Right atrium auricular region (tissue), 2 donors: ENCODE measurements at regions not wholly inside any gene's neighbourhood (a gene's known extent, or its start where the extent isn't known, plus 50 kb on each side); places are given as distances from the start of the nearest gene placed in this dataset.

Experiments used
- DNase-seq: peaks from one replicate; pipeline ENCODE4 v3.0.0-alpha.2; 2019; ENCODE audit warnings: low spot score
- H3K27ac ChIP-seq, 2 donors: fragments of 200-600 bp; sonication (generic); 1 replicate in 1 of 2; 2 replicates in 1 of 2; pipeline ENCODE4 v1.5.1; 2016 to 2019
- H3K27me3 ChIP-seq, 2 donors: fragments of 200-600 bp; sonication (generic); one replicate each; pipeline versions ENCODE4 v1.5.1 to v1.6.0; 2017 to 2019
- H3K36me3 ChIP-seq: fragments of 200-600 bp; sonication (generic); one replicate; pipeline ENCODE4 v1.5.1; 2016
- H3K4me1 ChIP-seq, 2 donors: fragments of 200-600 bp; sonication (generic); one replicate each; pipeline versions ENCODE4 v1.5.1 to v1.6.0; 2017 to 2019
- H3K4me3 ChIP-seq, 2 donors: fragments of 200-600 bp; sonication (generic); 1 replicate in 1 of 2; 2 replicates in 1 of 2; pipeline ENCODE4 v1.5.1; 2017 to 2019; ENCODE audit warnings: mild to moderate bottlenecking in 1 of 2, moderate library complexity in 1 of 2
- H3K9me3 ChIP-seq, 2 donors: fragments of 200-600 bp; sonication (generic); one replicate each; pipeline ENCODE4 v1.5.1; 2019
- TF ChIP-seq, protein P1 (sequence below), 2 donors: fragments of 200-600 bp; sonication (generic); IDR thresholded peaks; one replicate each; pipeline ENCODE4 v1.5.1; 2019; ENCODE audit warnings: antibody characterized with exemption in 2 of 2

DNA sequence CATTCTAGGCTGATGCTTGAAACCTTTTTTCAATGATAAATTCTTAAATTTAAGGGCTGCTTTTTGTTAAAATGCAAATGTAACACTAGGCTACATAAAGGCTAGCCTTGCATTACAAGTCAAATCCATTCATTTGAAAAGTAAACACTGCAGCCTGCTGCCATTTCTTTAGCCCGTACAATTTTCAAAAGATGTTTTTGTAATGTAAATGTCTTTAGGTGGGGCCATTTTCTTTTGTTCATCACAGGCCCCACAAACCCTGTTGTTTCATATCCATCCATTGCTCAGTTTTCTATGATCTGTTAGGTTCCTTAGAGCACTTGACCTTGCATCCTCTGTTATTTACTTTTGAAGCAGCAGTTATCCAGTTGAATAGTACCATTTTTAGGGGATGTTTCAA lies 296.2 kb upstream of the AMOT start:
- no peaks in the 10 kb centered on the region for H3K27me3 ChIP-seq
- DNase-seq = no peak
- TF ChIP-seq, protein P1, sequence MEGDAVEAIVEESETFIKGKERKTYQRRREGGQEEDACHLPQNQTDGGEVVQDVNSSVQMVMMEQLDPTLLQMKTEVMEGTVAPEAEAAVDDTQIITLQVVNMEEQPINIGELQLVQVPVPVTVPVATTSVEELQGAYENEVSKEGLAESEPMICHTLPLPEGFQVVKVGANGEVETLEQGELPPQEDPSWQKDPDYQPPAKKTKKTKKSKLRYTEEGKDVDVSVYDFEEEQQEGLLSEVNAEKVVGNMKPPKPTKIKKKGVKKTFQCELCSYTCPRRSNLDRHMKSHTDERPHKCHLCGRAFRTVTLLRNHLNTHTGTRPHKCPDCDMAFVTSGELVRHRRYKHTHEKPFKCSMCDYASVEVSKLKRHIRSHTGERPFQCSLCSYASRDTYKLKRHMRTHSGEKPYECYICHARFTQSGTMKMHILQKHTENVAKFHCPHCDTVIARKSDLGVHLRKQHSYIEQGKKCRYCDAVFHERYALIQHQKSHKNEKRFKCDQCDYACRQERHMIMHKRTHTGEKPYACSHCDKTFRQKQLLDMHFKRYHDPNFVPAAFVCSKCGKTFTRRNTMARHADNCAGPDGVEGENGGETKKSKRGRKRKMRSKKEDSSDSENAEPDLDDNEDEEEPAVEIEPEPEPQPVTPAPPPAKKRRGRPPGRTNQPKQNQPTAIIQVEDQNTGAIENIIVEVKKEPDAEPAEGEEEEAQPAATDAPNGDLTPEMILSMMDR (IDR thresholded peaks at IDR 0.05) = no peak
- H3K4me3 ChIP-seq = no peak overlapping the region
- no peaks in the 10 kb centered on the region for H3K36me3 ChIP-seq
- H3K4me1 ChIP-seq = no peaks in the 10 kb centered on the region
- H3K9me3 ChIP-seq = no peaks in the 10 kb centered on the region
- H3K27ac ChIP-seq = no peak overlapping the region

DNA sequence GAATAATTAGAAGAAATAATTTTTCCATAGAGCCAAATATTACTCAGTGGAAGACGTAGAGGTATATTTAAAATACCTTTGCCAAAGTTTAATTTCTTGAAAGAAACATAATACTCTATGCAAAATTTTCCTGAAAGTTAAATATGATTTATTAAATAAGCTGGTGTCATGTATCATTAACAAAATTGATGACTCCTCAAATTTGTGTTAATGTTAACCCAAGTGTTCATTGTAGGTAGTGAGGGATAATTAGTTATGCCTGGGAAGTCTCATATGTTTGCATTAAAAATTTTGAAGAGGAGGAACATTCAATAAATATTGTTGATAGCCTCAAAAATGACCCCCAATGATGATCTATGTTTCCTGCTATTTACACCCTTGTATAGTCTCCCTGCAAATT lies 292.7 kb upstream of the AMOT start:
- H3K4me1 ChIP-seq = no peaks in the 10 kb centered on the region
- no peak for DNase-seq
- no peaks in the 10 kb centered on the region for H3K36me3 ChIP-seq
- H3K27ac ChIP-seq = no peak overlapping the region
- no peaks in the 10 kb centered on the region for H3K27me3 ChIP-seq
- TF ChIP-seq, protein P1 (IDR thresholded peaks at IDR 0.05) = no peak
- H3K4me3 ChIP-seq = no peak overlapping the region
- H3K9me3 ChIP-seq = peaks cover 0 to 4% of the 10 kb centered on the region in 2 donors

DNA sequence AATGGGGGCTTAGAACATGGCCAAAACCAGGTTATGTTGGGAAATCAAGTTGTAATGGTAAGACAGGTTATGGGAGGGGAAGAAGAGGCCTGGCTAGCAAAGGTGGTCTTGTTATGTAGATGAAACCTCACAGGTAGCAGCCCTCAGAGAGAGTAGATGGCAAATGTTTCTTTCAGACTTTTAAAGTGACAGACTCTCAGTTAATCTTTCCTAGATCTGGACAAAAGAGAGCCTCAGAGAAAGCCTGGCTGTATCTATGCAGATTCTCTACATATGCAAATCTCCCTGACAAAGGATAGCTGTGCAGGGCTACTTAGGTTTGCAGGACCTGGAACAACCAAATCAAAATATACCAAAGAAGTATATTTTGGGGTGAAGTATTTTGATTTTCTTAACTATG lies 284.1 kb upstream of the AMOT start:
- Histone ChIP-seq H3K27ac (no peak overlapping the region), H3K36me3 (no peaks in the 10 kb centered on the region), H3K4me3 (no peak overlapping the region), H3K4me1 (no peaks in the 10 kb centered on the region), H3K9me3 (peaks cover 0 to 4% of the 10 kb centered on the region in 2 donors), H3K27me3 (no peaks in the 10 kb centered on the region)
- DNase-seq = no peak
- TF ChIP-seq, protein P1 (IDR thresholded peaks at IDR 0.05) = no peak

DNA sequence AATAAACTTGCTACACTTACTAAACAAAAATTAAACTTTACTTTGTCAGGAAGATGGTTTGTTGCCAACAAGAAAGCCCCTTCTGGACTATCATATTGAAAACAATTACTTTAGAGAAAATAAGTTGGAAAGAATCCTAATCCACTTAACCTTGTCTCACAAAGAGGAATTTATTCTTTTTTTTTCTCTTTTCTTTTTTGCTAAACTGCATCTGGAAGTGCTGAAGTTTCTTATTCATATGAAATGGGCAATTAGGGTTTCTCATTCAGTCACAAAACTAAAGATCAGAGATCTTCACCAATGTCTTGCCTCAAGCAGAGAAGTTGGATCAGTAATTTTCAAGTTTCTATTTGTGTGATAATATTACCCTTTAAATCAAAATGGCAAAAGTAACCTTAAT lies 234.9 kb upstream of the AMOT start:
- no peaks in the 10 kb centered on the region for H3K9me3 ChIP-seq
- H3K27me3 ChIP-seq = no peaks in the 10 kb centered on the region
- H3K36me3 ChIP-seq = no peaks in the 10 kb centered on the region
- no peak overlapping the region for H3K27ac ChIP-seq
- H3K4me3 ChIP-seq = no peak overlapping the region
- H3K4me1 ChIP-seq = no peaks in the 10 kb centered on the region
- no peak for DNase-seq
- TF ChIP-seq, protein P1 (IDR thresholded peaks at IDR 0.05) = no peak

DNA sequence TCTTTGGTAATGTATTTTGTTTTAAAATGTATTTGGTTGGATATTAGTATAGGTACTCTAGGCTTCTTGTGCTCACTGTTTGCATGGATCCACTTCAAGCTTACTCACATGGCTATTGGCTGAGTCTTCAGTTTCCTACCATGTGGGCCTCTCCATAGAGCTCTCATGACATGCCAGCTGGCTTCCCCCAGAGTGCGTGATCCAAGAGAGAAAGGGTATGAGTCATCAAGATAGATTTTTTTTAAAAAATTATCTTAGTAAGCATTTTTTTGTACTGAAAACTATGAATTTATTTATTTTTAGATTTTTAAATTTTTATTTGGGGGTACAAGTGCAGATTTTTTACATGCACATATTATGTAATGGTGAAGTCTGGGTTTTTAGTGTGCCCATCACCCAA lies 219.1 kb upstream of the AMOT start:
- Histone ChIP-seq H3K27ac (no peak overlapping the region), H3K9me3 (peaks cover 0 to 31% of the 10 kb centered on the region in 2 donors), H3K36me3 (no peaks in the 10 kb centered on the region), H3K4me1 (no peaks in the 10 kb centered on the region), H3K4me3 (no peak overlapping the region), H3K27me3 (no peaks in the 10 kb centered on the region)
- TF ChIP-seq, protein P1 (IDR thresholded peaks at IDR 0.05) = no peak
- no peak for DNase-seq

DNA sequence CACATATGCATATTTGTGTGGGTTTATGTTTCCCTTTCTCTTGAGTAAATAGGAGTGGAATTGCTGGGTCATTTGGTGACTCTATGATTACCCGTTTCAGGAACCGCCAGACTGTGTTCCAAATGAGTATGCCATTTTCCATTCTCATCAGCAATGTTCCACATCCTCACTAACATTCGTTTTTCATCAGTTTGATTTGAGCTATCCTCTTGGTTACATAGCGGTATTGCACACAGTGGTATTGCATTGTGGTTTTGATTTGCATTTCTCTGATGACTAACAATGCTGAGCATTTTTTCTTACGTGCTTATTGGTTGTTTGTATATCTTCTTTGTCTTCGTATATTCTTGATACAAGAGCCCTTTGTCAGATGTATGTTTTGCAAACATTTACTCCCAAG lies 218.0 kb upstream of the AMOT start:
- no peak overlapping the region for H3K4me3 ChIP-seq
- H3K9me3 ChIP-seq = peaks cover 0 to 21% of the 10 kb centered on the region in 2 donors
- no peaks in the 10 kb centered on the region for H3K36me3 ChIP-seq
- TF ChIP-seq, protein P1 (IDR thresholded peaks at IDR 0.05) = no peak
- H3K27me3 ChIP-seq = no peaks in the 10 kb centered on the region
- no peak for DNase-seq
- H3K27ac ChIP-seq = no peak overlapping the region
- no peaks in the 10 kb centered on the region for H3K4me1 ChIP-seq
